HG03025 (cell line): ENCODE measurements at regions not wholly inside any gene's neighbourhood (a gene's known extent, or its start where the extent isn't known, plus 50 kb on each side); places are given as distances from the start of the nearest gene placed in this dataset.

Source experiments
- ATAC-seq: cut with Tn5 transposase; IDR thresholded peaks from one replicate; pipeline ENCODE4 v1.9.1; 2021; ENCODE audit warnings: mild to moderate bottlenecking, moderate library complexity; ENCODE audit not compliant: unreplicated experiment, low FRiP score

DNA sequence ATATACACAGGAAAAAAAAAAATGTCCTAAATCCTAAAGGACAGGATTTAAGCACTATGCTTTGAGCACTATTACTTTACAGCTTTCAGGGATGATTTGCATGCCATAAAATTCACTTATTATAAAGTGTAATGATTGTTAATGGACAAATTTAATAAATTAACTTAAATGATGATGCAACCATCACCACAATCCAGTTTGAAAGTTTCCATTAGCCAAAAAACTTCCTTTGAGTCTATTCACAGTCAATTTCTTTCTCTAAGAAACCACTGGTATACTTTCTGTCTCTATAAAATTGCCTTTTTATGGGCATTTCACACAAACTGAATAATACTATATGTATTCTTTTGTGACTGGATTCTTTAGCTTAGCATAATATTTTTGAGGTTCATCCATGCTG, 111.1 kb upstream of the RIOK3 start:
- no peak for ATAC-seq

DNA sequence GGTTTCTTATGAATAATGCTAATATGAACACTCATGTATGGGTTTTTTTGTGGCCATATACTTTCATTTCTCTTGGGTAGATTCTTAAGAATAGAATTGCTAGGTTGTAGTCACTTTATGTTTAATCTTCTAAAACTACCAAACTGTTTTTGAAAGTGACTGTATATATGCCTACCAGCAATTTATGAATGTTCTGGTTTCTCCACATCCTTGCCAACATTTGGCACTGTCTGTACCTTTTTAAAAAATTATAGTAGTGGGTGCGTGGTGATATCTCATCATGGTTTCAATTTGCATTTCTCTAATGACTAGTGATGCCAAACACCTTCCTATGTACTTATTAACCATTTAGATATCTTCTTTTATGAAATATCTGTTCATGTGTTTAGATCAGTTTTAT, 110.6 kb upstream of the RIOK3 start:
- ATAC-seq = no peak

DNA sequence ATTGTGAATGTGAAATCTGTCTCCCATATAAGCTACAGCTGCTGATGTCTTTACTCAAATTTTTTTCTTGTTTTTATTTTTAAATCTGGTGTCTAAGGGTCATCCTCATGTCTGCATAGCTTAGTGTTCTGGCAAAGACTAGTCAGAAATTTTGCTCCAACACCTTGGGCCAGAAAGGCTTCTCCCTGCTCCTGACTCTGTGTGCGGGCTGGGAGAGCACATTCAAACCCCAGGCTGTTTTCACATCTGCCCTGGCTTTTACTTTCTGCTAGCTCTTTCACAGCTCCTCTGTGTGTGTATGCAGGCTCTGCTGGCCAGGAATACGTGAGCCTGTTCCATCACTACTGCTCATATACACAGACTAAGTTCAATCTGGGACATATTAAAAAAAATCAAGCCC, 102.9 kb upstream of the RIOK3 start:
- ATAC-seq = no peak

DNA sequence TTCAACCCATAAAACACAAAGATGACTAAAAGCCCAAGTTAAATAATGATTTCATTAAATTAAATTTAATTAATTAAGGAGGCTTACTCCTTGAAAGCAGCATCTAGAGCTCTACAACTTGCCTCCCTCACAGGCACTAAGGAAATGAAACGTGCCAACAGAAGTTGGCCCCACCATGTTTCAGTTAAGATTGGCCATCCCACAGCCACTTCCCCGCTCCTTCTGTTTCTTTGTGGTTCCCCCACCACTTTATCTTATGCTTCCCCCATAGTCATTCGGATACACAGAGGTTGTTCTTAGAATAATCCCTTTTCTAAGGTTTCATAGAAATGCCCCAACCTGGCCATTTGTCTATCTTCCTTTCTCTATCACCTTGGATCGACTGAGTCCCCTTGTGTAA, 101.6 kb upstream of the RIOK3 start:
- ATAC-seq = no peak

DNA sequence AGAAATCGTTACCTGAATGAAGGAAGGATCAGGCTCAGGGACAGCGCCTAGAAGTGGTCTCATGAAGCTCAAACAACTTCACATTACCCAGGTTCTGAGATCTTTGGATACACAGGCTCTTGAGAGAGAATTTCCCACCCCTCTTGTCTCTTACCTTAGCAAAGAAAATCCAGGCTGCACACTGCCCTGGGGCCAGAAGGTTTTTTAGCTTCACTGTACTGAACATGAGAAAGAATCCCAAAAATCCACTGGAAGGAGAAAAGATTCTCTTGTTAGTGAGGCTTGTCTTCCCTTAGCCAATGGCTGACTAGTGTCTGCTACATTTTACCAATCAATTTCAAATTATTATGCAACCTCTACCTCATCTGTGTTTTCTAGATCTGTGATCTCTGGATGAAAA, 101.0 kb upstream of the RIOK3 start:
- ATAC-seq = no peak

DNA sequence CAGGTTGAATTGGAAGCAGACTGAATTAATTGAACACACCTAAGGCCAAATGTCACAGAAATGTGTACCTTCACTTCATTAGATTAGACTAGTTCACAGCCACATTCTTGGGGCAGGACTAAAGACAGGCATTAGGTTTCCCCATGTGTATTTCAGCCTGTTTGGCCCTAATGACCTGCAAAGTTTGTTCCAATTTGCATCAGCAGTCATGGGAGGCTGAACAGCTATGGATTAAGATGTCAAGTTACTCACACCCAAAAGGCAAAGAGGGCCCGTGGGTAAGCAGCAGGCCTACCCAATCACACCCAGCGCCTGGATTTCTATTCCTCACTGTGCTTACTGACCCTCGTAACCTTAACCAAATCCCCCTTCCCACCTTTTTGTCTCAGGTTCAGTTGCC, 99.6 kb upstream of the RIOK3 start:
- peak; percentile 17 for ATAC-seq

DNA sequence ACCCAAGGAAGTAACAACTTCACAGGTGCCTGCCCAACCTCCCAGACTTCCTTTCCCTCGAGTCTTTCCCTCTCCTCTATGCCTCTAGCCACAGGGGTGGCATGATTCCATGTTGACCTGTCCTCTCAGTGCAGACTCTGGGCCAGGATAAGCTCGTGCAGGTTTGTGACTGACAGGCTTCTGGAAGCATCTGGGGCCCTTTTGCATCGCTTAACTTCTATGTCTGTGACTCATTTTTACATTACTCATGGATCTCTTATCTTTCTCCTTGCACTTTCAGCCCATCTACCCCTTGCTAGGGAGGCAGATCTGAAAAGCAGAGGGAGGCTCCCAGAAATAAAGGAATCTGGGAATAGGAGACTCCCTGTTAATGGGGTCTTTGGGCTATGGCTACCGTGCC, 98.5 kb upstream of the RIOK3 start:
- ATAC-seq = no peak

DNA sequence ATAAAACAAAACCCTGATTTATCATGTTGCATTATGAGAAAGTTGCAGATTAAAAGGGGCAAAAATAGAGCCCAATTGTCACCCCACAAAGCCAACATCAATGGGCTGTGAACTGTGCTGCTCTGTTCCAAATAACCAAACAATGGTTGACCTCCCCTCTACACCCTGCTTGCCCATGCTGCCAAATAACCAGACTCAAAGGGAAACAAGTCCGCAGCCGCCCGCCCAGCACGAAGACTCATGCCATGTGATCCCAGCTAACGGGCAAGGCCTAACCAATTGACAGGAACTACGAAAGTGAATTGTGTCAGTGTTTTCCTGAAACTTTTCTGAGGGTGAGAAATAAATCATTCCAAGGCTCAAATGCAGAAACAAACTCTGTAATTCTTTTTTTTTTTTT, 97.9 kb upstream of the RIOK3 start:
- ATAC-seq = no peak

DNA sequence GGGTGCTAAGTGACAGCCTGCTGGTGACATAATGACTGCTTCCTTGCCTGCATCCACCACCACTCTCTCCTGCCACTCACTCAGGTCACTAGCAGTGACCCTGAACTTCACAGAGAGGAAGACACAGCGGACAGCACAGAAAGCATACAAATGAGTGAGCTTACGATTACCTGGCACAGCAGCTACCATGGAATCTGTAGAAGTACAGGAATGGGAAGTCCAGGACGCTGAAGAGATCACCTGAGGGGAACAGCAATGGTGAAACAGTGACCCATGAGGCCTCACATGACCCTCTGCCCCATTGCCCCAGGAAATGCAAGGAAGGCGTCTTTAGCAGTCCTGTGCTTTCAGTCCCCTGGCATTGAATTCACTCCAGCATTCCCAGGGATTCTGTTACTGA, 96.7 kb upstream of the RIOK3 start:
- ATAC-seq = no peak

DNA sequence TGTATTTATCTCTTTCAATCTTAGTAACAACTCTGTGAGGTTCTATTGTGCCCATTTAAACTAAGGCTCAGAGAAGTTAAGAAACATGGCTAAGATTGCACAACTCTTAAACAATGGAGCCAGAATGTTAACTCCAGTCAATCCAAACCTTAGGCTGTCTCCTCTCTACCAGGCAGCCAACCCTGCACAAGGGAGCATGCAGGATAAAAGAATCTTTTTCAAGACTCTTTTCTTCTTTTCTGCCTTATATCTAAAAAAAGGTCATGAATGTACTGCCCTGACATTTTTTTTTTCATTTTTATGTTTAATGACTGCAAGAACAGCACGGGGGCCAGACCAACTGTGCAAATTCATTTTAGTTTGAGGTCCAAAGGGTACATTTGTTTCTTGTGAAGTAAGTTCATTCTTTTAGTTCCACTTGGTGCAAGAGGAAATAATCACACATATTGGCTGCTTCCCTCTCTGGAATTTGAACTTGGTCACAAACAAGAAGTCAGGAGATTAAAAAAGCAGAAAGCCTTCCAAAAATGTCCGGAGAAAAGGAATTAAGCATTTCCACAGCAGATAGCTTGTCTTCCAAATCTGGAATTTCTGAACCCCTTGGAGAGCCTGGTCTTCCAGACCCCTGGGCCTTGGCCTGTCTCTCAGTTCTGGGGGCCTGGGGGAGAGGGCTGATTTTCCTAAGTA, 96.0 kb upstream of the RIOK3 start:
- ATAC-seq = no peak

DNA sequence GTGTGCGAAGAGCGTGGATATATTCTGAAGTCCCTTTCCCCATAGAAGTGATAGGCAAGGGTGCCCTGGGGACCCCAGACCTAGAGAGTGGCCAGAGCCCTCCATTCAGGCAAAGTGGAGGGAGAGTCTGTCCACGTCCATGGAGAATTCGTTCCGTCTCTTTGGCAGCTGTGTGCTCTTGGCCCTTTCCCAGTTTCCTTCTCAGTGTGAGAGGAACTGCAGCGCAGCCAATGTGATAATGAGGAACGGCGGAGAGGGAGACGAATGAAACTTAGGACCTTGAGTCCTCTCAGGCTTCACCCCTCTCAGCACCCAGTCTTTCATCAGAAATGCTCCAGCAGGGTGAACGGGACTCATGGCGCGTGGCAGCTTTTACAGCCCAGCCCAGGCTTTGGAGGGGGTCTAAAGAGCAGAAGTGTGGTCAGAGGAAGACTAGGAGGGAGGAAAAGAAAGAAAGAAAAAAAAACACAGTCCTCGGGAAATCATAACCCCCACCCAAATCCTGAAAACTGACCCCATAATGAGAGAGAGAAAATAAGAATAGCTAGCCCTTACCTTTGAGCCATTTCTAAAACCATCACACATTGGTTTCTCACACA, 95.0 kb upstream of the RIOK3 start:
- no peak for ATAC-seq

DNA sequence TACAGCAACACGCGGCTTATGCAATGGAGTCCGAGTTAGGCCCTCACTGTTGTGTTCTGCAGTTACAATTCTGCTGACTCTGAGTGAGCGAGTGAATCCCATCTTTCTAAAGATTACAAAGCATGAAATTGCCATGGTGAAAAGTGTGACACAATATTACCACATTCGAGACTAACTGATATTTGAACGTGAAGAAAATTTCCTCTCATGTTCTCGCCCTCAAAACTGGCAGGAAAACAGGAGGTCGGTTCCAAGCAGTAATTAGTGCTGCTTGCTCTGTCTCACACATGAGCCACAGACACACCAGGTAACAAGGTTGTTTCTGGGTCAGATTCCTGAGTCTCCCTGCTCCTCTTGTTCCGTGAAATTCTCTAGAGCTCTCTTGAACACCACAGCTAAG, 93.7 kb upstream of the RIOK3 start:
- no peak for ATAC-seq

DNA sequence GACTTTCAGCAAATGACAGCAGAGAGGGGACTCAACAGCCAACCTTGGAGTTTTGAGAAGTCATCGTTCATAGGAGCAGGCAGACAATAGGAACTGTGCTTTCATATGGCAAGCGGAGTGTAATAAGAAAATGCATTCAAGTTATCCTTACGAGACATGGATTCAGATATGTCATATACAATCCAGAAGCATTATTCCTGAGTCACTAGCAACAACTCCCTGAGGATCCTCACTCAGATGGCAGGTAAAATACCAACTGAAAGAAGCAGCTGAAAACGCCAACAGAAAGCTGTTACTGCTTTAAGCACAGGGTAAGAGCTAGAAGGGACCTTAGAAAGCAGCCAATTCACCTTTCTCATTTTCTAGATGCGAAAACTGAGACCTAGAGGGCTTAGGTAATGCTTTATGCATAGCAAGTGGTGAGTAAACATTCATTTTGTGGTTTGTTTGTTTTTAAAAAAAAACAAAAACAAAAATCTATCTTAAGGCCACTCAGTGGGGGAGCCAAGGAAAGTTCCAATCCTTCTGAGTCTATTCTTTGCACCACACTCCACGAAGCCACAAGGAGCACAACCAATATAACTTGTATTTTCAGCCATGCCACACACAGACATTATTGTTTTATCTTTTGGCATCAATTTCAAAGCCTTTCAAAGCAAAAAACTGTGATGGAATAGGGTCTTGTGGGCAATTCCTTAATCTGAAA, 89.1 kb upstream of the RIOK3 start:
- ATAC-seq = no peak

DNA sequence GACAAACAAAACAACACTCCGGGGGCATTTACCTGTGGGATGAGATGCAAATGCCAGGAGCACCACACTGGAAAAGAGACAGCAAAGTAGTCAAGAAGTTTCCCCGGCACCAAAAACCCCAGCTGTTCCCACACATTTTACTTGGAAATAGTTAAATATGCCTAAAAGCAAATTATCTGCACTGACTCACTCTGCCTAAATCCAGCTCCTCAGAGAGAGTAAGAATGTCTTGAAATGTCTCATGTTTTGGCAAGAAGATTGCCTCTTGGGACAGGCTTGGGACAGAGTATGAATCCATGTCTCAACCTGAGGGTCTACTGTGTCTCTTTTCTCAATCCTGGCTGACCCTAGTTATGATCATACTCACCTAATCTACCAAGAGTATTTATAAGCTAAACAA, 87.5 kb upstream of the RIOK3 start:
- no peak for ATAC-seq

DNA sequence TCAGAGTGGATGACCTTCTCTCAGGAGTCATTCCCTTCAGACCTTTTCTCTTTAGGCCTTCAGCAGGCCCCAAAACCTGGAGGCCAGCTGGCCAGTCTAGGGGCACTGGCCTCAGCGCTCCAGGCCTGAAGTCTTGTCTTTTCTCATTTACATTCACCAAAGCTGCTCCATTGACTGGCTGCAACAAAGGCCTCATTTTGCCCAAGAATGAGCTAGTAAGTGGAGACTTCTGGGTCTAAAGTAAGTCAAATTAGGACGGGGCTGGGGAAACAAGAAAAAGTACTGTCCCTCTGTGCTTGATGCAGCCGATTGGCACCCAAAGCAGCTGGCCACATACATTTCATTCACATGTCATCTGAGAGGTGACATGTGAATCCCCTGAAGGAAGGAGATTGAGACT, 83.8 kb upstream of the RIOK3 start:
- no peak for ATAC-seq

DNA sequence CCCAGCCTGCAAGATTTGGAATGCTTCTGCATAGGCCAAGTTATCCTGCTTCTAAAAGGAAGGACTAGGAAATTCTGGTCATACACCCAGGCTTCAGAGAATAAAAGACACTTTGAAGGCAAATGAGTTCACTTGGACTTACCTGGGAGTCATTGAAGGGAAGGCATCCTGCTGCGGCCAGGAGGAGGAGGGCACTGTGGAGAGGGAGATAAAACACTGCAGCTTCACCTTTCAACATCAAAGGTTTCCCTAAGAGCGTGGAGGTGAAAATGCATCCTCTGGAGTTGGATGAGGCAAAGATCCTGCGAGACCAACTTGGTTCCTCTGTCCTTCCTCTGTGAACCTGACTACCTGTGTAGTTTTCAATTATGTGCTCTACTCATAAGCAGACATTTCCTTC, 79.5 kb upstream of the RIOK3 start:
- no peak for ATAC-seq

DNA sequence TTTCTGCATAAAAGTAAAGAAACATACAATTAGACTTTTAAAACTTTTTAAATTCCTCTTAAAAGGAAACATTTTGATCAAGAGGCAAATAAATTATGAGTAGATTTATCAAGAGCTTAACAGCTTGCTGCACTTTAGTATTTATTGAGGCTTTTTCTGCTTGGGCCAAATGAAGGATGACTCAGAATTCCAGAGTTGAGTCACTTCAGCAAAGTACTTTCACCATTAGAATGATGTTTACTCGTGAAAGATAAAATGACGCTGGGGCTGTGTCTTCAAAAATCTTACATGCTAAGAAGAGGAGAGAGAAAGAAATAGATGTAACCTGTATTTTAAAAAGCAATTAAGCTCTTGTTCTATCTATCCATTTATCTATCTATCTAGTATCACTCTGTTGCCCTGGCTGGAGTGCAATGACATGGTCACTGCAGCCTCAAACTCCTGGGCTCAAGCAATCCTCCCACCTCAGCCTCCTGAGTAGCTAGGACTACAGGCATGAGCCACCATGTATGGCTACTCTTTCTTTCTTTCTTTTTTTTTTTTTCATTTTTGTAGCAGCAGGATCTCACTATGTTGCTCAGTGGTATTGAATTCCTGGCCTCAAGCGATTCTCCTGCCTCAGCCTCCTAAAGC, 75.3 kb upstream of the RIOK3 start:
- ATAC-seq = no peak

DNA sequence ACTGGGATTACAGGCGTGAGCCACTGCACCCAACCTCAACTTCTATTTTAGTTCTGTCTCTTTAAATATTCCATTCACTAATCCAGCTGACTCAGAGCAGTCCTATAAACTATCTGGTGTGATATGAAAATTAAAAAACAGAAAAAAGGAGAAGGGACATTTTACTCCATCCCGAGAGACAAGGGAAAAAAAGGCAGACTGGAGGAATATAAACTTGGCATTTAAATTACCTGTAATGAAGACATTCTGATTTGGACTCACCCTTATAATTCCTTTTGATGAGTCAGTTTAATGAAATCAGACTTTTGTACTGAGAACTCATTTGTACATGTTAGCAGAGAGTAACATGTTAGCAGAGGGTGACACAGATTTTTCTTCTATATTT, 74.8 kb upstream of the RIOK3 start:
- ATAC-seq = no peak

DNA sequence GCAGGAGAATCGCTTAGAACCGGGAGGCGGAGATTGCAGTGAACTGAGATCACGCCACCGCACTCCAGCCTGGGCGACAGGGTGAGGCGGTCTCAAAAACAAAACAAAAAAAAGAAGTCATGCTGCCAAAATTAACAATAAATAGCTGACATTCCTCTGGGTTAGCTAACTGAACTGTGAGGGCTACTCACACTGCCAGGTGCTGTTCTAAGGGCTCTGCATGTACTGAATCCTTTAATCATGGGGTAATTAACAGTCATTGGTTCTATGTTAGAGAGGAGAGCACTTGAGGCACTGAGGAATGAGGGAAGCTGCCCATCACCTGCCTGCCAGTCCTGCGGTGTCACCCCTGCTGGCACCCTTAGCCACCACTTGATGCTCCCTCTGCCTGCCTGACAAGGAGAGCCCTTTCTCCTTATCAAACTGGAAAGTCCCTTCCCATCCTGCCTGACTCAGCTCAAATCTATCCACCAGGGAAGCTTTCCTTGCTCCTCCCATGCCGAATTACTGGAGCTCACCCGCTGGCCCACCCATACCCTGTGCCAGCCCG, 73.0 kb upstream of the RIOK3 start:
- no peak for ATAC-seq

DNA sequence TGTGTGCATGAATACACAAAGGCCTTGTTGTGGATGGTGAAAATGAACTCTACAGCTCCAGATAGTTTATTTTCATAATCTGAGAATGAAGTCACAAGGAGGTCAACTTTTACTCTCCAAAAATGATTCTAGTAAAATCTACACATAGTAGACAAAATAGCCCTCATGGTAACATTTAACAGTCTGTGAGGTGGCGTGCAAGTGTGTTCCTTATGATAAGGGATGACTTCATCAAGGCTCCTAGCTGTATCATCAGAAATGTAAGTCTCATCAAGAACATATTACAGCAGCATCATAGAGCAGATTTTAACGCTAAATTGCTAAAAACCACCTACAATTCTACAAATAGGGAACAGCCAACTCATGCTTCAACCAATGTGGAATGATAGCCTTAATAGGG, 72.3 kb upstream of the RIOK3 start:
- no peak for ATAC-seq

DNA sequence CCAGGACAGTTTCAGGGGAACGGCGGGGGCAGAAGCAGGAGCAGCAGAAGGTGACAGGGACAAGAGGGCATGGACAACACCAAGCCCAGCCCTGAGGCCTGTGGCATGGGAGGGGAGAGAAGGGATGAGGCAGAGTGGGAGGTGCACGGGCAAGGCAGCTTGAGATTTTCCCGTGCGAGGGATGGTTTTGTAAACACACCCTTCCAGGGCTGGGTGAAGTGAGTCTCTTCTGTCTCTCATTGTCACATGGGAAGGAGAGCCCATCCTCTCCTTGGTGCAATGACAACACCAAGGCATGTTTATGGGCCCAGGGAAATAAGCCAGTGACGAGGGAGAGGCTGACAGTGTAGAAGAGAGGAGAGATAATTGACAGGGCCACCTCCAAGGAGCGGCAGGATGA, 69.6 kb upstream of the RIOK3 start:
- ATAC-seq = no peak
